Astrocyte (in vitro differentiated cells and primary cell): ENCODE measurements at regions not wholly inside any gene's neighbourhood (a gene's known extent, or its start where the extent isn't known, plus 50 kb on each side); places are given as distances from the start of the nearest gene placed in this dataset.

ENCODE experiments used
- DNase-seq: peaks from one replicate; pipeline ENCODE4 v3.0.0-alpha.2; 2010; ENCODE audit warnings: low read depth
- FAIRE-seq: peaks from 2 replicates; lab custom pipeline; 2011; peaks lifted over from hg19 to GRCh38; lab: Jason Lieb, UNC
- H2AFZ ChIP-seq: 2 replicates; pipeline ENCODE4 v1.6.0; 2012; ENCODE audit warnings: low read depth, low read length, inconsistent platforms
- H3K27ac ChIP-seq: 2 replicates; pipeline ENCODE4 v1.5.1; 2011; ENCODE audit warnings: low read depth, low read length, inconsistent platforms
- H3K27me3 ChIP-seq: 2 replicates; pipeline ENCODE4 v1.6.0; 2011; ENCODE audit warnings: low read length, inconsistent platforms; ENCODE audit not compliant: insufficient read depth
- H3K36me3 ChIP-seq: 2 replicates; pipeline ENCODE4 v1.5.1; 2011; ENCODE audit warnings: low read length, inconsistent platforms; ENCODE audit not compliant: insufficient read depth
- H3K4me1 ChIP-seq: 2 replicates; pipeline ENCODE4 v1.5.1; 2011; ENCODE audit warnings: low read length, inconsistent platforms; ENCODE audit not compliant: insufficient read depth
- H3K4me2 ChIP-seq: 2 replicates; pipeline ENCODE4 v1.6.0; 2012; ENCODE audit warnings: low read length, inconsistent platforms
- H3K4me3 ChIP-seq: 2 replicates; pipeline ENCODE4 v1.5.1; 2011; ENCODE audit warnings: low read depth, mild to moderate bottlenecking, low read length, inconsistent platforms; ENCODE audit not compliant: insufficient read depth
- H3K79me2 ChIP-seq: 2 replicates; pipeline ENCODE4 v1.6.0; 2012; ENCODE audit warnings: mild to moderate bottlenecking, low read length, inconsistent platforms; ENCODE audit not compliant: insufficient read depth
- H3K9ac ChIP-seq: 2 replicates; pipeline ENCODE4 v1.6.0; 2012; ENCODE audit warnings: mild to moderate bottlenecking, low read length, inconsistent platforms
- H3K9me3 ChIP-seq: 2 replicates; pipeline ENCODE4 v1.5.1; 2012; ENCODE audit warnings: low read depth, mild to moderate bottlenecking, low read length, inconsistent platforms; ENCODE audit not compliant: insufficient read depth
- H4K20me1 ChIP-seq: 2 replicates; pipeline ENCODE4 v1.6.0; 2012; ENCODE audit warnings: low read length, inconsistent platforms; ENCODE audit not compliant: insufficient read depth
- H3K27ac Mint-ChIP-seq: one replicate; pipeline ENCODE4 v1.8.0; 2021; ENCODE audit warnings: mild to moderate bottlenecking, mixed read lengths; ENCODE audit not compliant: unreplicated experiment
- H3K27me3 Mint-ChIP-seq: one replicate; pipeline ENCODE4 v1.8.0; 2021; ENCODE audit warnings: low read depth, mixed read lengths; ENCODE audit not compliant: unreplicated experiment
- H3K36me3 Mint-ChIP-seq: one replicate; pipeline ENCODE4 v1.8.0; 2021; ENCODE audit warnings: low read depth, mixed read lengths; ENCODE audit not compliant: unreplicated experiment
- H3K4me1 Mint-ChIP-seq: one replicate; pipeline ENCODE4 v1.8.0; 2021; ENCODE audit warnings: low read depth, mixed read lengths; ENCODE audit not compliant: unreplicated experiment
- H3K4me3 Mint-ChIP-seq: one replicate; pipeline ENCODE4 v1.8.0; 2021; ENCODE audit warnings: mild to moderate bottlenecking, moderate library complexity, mixed read lengths; ENCODE audit not compliant: unreplicated experiment
- H3K9me3 Mint-ChIP-seq: one replicate; pipeline ENCODE4 v1.8.0; 2021; ENCODE audit warnings: mild to moderate bottlenecking, mixed read lengths; ENCODE audit not compliant: unreplicated experiment
- CTCF ChIP-seq: IDR thresholded peaks from 2 replicates; pipeline ENCODE4 v1.5.1; 2011; ENCODE audit warnings: low read depth, mild to moderate bottlenecking, inconsistent platforms, low read length, moderate library complexity; ENCODE audit not compliant: insufficient read depth
- EZH2 ChIP-seq: IDR thresholded peaks from 2 replicates; pipeline ENCODE4 v1.6.1; 2012; ENCODE audit warnings: mild to moderate bottlenecking, low read length, inconsistent platforms; ENCODE audit not compliant: insufficient read depth

GRCh38 chr5:91478096-91478495 lies 95.0 kb upstream of the ARRDC3 start:
- Histone ChIP-seq H3K9ac (no peak overlapping the region), H3K9me3 (no peaks in the 10 kb centered on the region), H3K27me3 (no peaks in the 10 kb centered on the region), H3K27ac (no peak overlapping the region), H4K20me1 (no peaks in the 10 kb centered on the region), H3K4me3 (no peak overlapping the region), H3K79me2 (no peaks in the 10 kb centered on the region), H2AFZ (no peak overlapping the region), H3K4me2 (no peak overlapping the region), H3K4me1 (no peaks in the 10 kb centered on the region), H3K36me3 (no peaks in the 10 kb centered on the region)
- Mint-ChIP-seq H3K4me1 (no peaks in the 10 kb centered on the region), H3K36me3 (no peaks in the 10 kb centered on the region), H3K9me3 (no peaks in the 10 kb centered on the region), H3K27me3 (no peaks in the 10 kb centered on the region), H3K27ac (no peak overlapping the region), H3K4me3 (no peak overlapping the region)
- no peak for TF ChIP-seq CTCF
- TF ChIP-seq EZH2, result no peak
- no peak for FAIRE-seq
- no peak for DNase-seq

- Histone ChIP-seq H3K27me3 (no peaks in the 10 kb centered on the region), H4K20me1 (no peaks in the 10 kb centered on the region), H3K27ac (no peak overlapping the region), H3K79me2 (no peaks in the 10 kb centered on the region), H3K36me3 (no peaks in the 10 kb centered on the region), H3K4me3 (no peak overlapping the region), H3K9me3 (no peaks in the 10 kb centered on the region), H3K9ac (no peak overlapping the region), H3K4me1 (no peaks in the 10 kb centered on the region), H3K4me2 (no peak overlapping the region), H2AFZ (no peak overlapping the region)
- H3K9me3 Mint-ChIP-seq, result no peaks in the 10 kb centered on the region
- H3K36me3 Mint-ChIP-seq, result no peaks in the 10 kb centered on the region
- H3K27ac Mint-ChIP-seq, result no peak overlapping the region
- no peaks in the 10 kb centered on the region for H3K4me1 Mint-ChIP-seq
- no peak for DNase-seq
- no peak for TF ChIP-seq CTCF
- no peak for TF ChIP-seq EZH2
- no peaks in the 10 kb centered on the region for H3K27me3 Mint-ChIP-seq
- H3K4me3 Mint-ChIP-seq, result no peak overlapping the region
- no peak for FAIRE-seq
Measured at GRCh38 chr5:91477408-91477807, 94.3 kb upstream of the ARRDC3 start.

GRCh38 chr5:91474201-91474600 lies 91.1 kb upstream of the ARRDC3 start:
- no peaks in the 10 kb centered on the region for H3K4me1 ChIP-seq
- Mint-ChIP-seq H3K36me3 (no peaks in the 10 kb centered on the region), H3K9me3 (no peaks in the 10 kb centered on the region), H3K27me3 (no peaks in the 10 kb centered on the region), H3K4me1 (peaks cover 1% of the 10 kb centered on the region), H3K4me3 (no peak overlapping the region), H3K27ac (no peak overlapping the region)
- no peak for TF ChIP-seq CTCF
- no peak for TF ChIP-seq EZH2
- no peak overlapping the region for H3K9ac ChIP-seq
- H3K9me3 ChIP-seq, result no peaks in the 10 kb centered on the region
- no peak overlapping the region for H3K4me3 ChIP-seq
- FAIRE-seq (no peak), DNase-seq (peak; percentile 51)
- no peaks in the 10 kb centered on the region for H3K27me3 ChIP-seq
- no peak overlapping the region for H3K4me2 ChIP-seq
- H3K36me3 ChIP-seq, result no peaks in the 10 kb centered on the region
- no peaks in the 10 kb centered on the region for H3K79me2 ChIP-seq
- no peak overlapping the region for H2AFZ ChIP-seq
- no peaks in the 10 kb centered on the region for H4K20me1 ChIP-seq
- H3K27ac ChIP-seq, result no peak overlapping the region
